ENCODE measurements at regions not wholly inside any gene's neighbourhood (a gene's known extent, or its start where the extent isn't known, plus 50 kb on each side); places are given as distances from the start of the nearest gene placed in this dataset.

GRCh38 chr9:73349476-73349875, 197.8 kb downstream of the ANXA1 start:
- no peak overlapping the region for H3K4me3 ChIP-seq
- no peak overlapping the region for H3K9ac ChIP-seq (ENCODE audit: low read depth in 2 of 2, low read length in 2 of 2)
- no peak for DNase-seq
- H3K9me3 ChIP-seq, result no peaks in the 10 kb centered on the region
- no peaks in the 10 kb centered on the region for H3K4me1 ChIP-seq
- H3K36me3 ChIP-seq, result no peaks in the 10 kb centered on the region
- H3K27ac ChIP-seq, result no peak overlapping the region
- no peaks in the 10 kb centered on the region for H3K27me3 ChIP-seq
- no peak for TF ChIP-seq CTCF (IDR thresholded peaks at IDR 0.05)
- intact Hi-C loops (cut with DNase I), result no loop called here

- Histone ChIP-seq H3K36me3 (no peaks in the 10 kb centered on the region), H3K9me3 (no peaks in the 10 kb centered on the region), H3K4me3 (no peak overlapping the region), H3K4me1 (no peaks in the 10 kb centered on the region), H3K27ac (no peak overlapping the region), H3K9ac (ENCODE audit: low read depth in 2 of 2, low read length in 2 of 2) (no peak overlapping the region), H3K27me3 (no peaks in the 10 kb centered on the region)
- no peak for DNase-seq
- TF ChIP-seq CTCF (IDR thresholded peaks at IDR 0.05), result no peak
- intact Hi-C loops (cut with DNase I), result no loop called here
Observed at GRCh38 chr9:73357607-73358006, 205.9 kb downstream of the ANXA1 start.

- H3K4me3 ChIP-seq, result no peak overlapping the region
- H3K36me3 ChIP-seq, result no peaks in the 10 kb centered on the region
- H3K27me3 ChIP-seq, result no peaks in the 10 kb centered on the region
- DNase-seq, result no peak
- H3K9ac ChIP-seq (ENCODE audit: low read depth in 2 of 2, low read length in 2 of 2), result no peak overlapping the region
- H3K27ac ChIP-seq, result no peak overlapping the region
- H3K4me1 ChIP-seq, result no peaks in the 10 kb centered on the region
- intact Hi-C loops (cut with DNase I), result no loop called here
- no peaks in the 10 kb centered on the region for H3K9me3 ChIP-seq
- TF ChIP-seq CTCF (IDR thresholded peaks at IDR 0.05), result no peak
Observed at GRCh38 chr9:73370053-73370452, 218.4 kb downstream of the ANXA1 start.

GRCh38 chr9:73371801-73372200, 220.1 kb downstream of the ANXA1 start:
- Histone ChIP-seq H3K9me3 (no peaks in the 10 kb centered on the region), H3K27me3 (no peaks in the 10 kb centered on the region), H3K36me3 (no peaks in the 10 kb centered on the region), H3K4me3 (no peak overlapping the region), H3K4me1 (no peaks in the 10 kb centered on the region), H3K9ac (ENCODE audit: low read depth in 2 of 2, low read length in 2 of 2) (no peak overlapping the region), H3K27ac (no peak overlapping the region)
- DNase-seq, result no peak
- intact Hi-C loops (cut with DNase I), result no loop called here
- no peak for TF ChIP-seq CTCF (IDR thresholded peaks at IDR 0.05)

GRCh38 chr9:73380411-73380810, 228.7 kb downstream of the ANXA1 start:
- Histone ChIP-seq H3K4me1 (no peaks in the 10 kb centered on the region), H3K36me3 (no peaks in the 10 kb centered on the region), H3K9me3 (no peaks in the 10 kb centered on the region), H3K27ac (no peak overlapping the region), H3K9ac (ENCODE audit: low read depth in 2 of 2, low read length in 2 of 2) (no peak overlapping the region), H3K27me3 (no peaks in the 10 kb centered on the region), H3K4me3 (no peak overlapping the region)
- no peak for DNase-seq
- intact Hi-C loops (cut with DNase I), result no loop called here
- TF ChIP-seq CTCF (IDR thresholded peaks at IDR 0.05), result no peak

Data from colonic mucosa (tissue), 4 donors.